Karpas-422 (cell line): ENCODE measurements at regions not wholly inside any gene's neighbourhood (a gene's known extent, or its start where the extent isn't known, plus 50 kb on each side); places are given as distances from the start of the nearest gene placed in this dataset.

Source experiments
- DNase-seq: peaks from one replicate; pipeline ENCODE4 v3.0.0-alpha.2; 2015
- H2AFZ ChIP-seq: fragments of 200-600 bp; sonication (generic); 2 replicates; pipeline ENCODE4 v1.6.1; 2014; ENCODE audit warnings: antibody characterized with exemption, low read length, mixed read lengths
- H3K27ac ChIP-seq: fragments of 200-600 bp; sonication (generic); 2 replicates; pipeline ENCODE4 v1.5.1; 2014; ENCODE audit warnings: mild to moderate bottlenecking, low read length, moderate library complexity
- H3K27me3 ChIP-seq: fragments of 200-600 bp; sonication (generic); 2 replicates; pipeline ENCODE4 v1.6.1; 2014; ENCODE audit warnings: low read length, mixed read lengths
- H3K36me3 ChIP-seq: fragments of 200-600 bp; sonication (generic); 2 replicates; pipeline ENCODE4 v1.6.1; 2014; ENCODE audit warnings: low read length, mixed read lengths; ENCODE audit not compliant: insufficient read depth
- H3K4me1 ChIP-seq: fragments of 200-600 bp; sonication (generic); 2 replicates; pipeline ENCODE4 v1.6.1; 2014; ENCODE audit warnings: mild to moderate bottlenecking, low read length, mixed read lengths
- H3K4me2 ChIP-seq: fragments of 200-600 bp; sonication (generic); 2 replicates; pipeline ENCODE4 v1.6.1; 2014; ENCODE audit warnings: low read length, low read depth, mild to moderate bottlenecking; ENCODE audit not compliant: poor library complexity, severe bottlenecking
- H3K4me3 ChIP-seq: fragments of 200-600 bp; sonication (generic); 2 replicates; pipeline ENCODE4 v1.5.1; 2014; ENCODE audit warnings: mild to moderate bottlenecking, antibody characterized with exemption, low read length, mixed read lengths
- H3K79me2 ChIP-seq: fragments of 200-600 bp; sonication (generic); 2 replicates; pipeline ENCODE4 v1.6.1; 2014; ENCODE audit warnings: mild to moderate bottlenecking, low read length, mixed read lengths
- H3K9ac ChIP-seq: fragments of 200-600 bp; sonication (generic); 2 replicates; pipeline ENCODE4 v1.6.0; 2014; ENCODE audit warnings: low read length
- H3K9me2 ChIP-seq: fragments of 200-600 bp; sonication (generic), shearing (Covaris generic); replicated peaks from 2 replicates; pipeline ENCODE4 v1.6.0; 2014; ENCODE audit warnings: mild to moderate bottlenecking, low read length, moderate library complexity; ENCODE audit not compliant: insufficient read depth
- H3K9me3 ChIP-seq: fragments of 300-700, 200-600 bp; sonication (generic); 2 replicates; pipeline ENCODE4 v1.6.1; 2014; ENCODE audit warnings: low read length, mixed read lengths
- H4K20me1 ChIP-seq: fragments of 200-600 bp; sonication (generic); 2 replicates; pipeline ENCODE4 v1.6.1; 2014; ENCODE audit warnings: mild to moderate bottlenecking, antibody characterized with exemption, low read length, low read depth; ENCODE audit not compliant: insufficient read depth

- no peaks in the 10 kb centered on the region for H3K36me3 ChIP-seq
- no peaks in the 10 kb centered on the region for H3K27me3 ChIP-seq
- DNase-seq: no peak
- H3K9me3 ChIP-seq: no peaks in the 10 kb centered on the region
- no peaks in the 10 kb centered on the region for H3K79me2 ChIP-seq
- no peak overlapping the region for H3K9ac ChIP-seq
- no peak overlapping the region for H3K4me2 ChIP-seq
- no peaks in the 10 kb centered on the region for H4K20me1 ChIP-seq
- H3K4me1 ChIP-seq: no peaks in the 10 kb centered on the region
- H2AFZ ChIP-seq: no peak overlapping the region
- H3K27ac ChIP-seq: no peak overlapping the region
- no peaks in the 10 kb centered on the region for H3K9me2 ChIP-seq
- H3K4me3 ChIP-seq: no peak overlapping the region
These were observed 770.4 kb upstream of the NDST4 start for GRCh38 chr4:115883847-115884246.

- no peaks in the 10 kb centered on the region for H3K9me2 ChIP-seq
- no peak overlapping the region for H2AFZ ChIP-seq
- no peak for DNase-seq
- no peaks in the 10 kb centered on the region for H3K79me2 ChIP-seq
- H3K9ac ChIP-seq: no peak overlapping the region
- no peaks in the 10 kb centered on the region for H3K9me3 ChIP-seq
- H3K36me3 ChIP-seq: no peaks in the 10 kb centered on the region
- H3K4me3 ChIP-seq: no peak overlapping the region
- H3K4me2 ChIP-seq: no peak overlapping the region
- no peaks in the 10 kb centered on the region for H3K4me1 ChIP-seq
- H3K27ac ChIP-seq: no peak overlapping the region
- H3K27me3 ChIP-seq: no peaks in the 10 kb centered on the region
- H4K20me1 ChIP-seq: no peaks in the 10 kb centered on the region
These were observed 769.8 kb upstream of the NDST4 start for GRCh38 chr4:115883231-115883630.

DNA sequence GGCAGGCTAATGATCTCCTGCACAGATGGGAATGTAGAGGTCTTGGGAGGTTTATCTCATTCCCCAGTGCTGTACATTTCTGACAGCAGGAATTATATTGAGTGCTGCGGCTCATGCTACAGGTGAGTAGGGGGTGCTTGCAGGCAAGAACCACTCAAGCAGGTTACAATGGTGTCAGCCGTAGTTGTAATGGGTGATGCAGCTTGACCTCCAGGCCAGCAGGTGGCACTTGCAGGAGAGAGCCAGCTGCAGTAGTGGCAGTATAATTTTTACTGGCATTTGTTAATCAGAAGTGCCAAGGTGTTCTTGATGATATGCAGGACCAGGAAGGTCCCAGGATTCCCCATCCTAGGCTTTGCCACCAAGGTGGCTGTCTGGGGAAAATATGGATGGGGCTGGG lies 759.6 kb upstream of the NDST4 start:
- Histone ChIP-seq H3K27ac (no peak overlapping the region), H3K4me3 (no peak overlapping the region), H3K79me2 (no peaks in the 10 kb centered on the region), H3K9me3 (no peaks in the 10 kb centered on the region), H3K27me3 (no peaks in the 10 kb centered on the region), H3K4me1 (no peaks in the 10 kb centered on the region), H3K9ac (no peak overlapping the region), H3K36me3 (no peaks in the 10 kb centered on the region), H2AFZ (no peak overlapping the region), H3K4me2 (no peak overlapping the region), H3K9me2 (no peaks in the 10 kb centered on the region), H4K20me1 (no peaks in the 10 kb centered on the region)
- peak; percentile 42 for DNase-seq

DNA sequence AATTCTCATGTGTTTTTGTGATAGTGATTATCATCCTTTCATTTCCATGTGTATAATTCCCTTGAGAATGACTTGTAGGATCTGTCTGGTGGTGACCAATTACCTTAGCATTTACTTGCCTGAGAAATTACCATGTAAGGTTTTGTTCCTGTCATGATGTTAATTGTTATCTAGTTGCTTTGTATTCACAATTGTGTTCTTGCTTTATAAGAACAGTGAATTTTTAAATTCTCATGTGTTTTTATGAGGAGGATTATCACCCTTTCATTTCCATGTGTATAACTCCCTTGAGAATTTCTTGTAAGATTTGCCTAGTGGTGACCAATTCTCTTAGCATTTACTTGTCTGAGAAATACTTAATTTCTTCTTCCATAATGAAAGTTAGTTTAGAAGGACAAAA lies 758.2 kb upstream of the NDST4 start:
- Histone ChIP-seq H3K27ac (no peak overlapping the region), H3K4me1 (no peaks in the 10 kb centered on the region), H3K27me3 (no peaks in the 10 kb centered on the region), H3K9me3 (no peaks in the 10 kb centered on the region), H3K9ac (no peak overlapping the region), H2AFZ (no peak overlapping the region), H3K79me2 (no peaks in the 10 kb centered on the region), H4K20me1 (no peaks in the 10 kb centered on the region), H3K4me2 (no peak overlapping the region), H3K36me3 (no peaks in the 10 kb centered on the region), H3K9me2 (no peaks in the 10 kb centered on the region), H3K4me3 (no peak overlapping the region)
- DNase-seq: no peak

- H3K9me3 ChIP-seq: no peaks in the 10 kb centered on the region
- H3K79me2 ChIP-seq: no peaks in the 10 kb centered on the region
- no peaks in the 10 kb centered on the region for H3K4me1 ChIP-seq
- no peak overlapping the region for H3K4me3 ChIP-seq
- H3K36me3 ChIP-seq: no peaks in the 10 kb centered on the region
- no peak for DNase-seq
- H3K9me2 ChIP-seq: no peaks in the 10 kb centered on the region
- no peaks in the 10 kb centered on the region for H3K27me3 ChIP-seq
- H3K9ac ChIP-seq: no peak overlapping the region
- no peaks in the 10 kb centered on the region for H4K20me1 ChIP-seq
- no peak overlapping the region for H2AFZ ChIP-seq
- no peak overlapping the region for H3K27ac ChIP-seq
- H3K4me2 ChIP-seq: no peak overlapping the region
These were observed 753.0 kb upstream of the NDST4 start for GRCh38 chr4:115866364-115866896.

DNA sequence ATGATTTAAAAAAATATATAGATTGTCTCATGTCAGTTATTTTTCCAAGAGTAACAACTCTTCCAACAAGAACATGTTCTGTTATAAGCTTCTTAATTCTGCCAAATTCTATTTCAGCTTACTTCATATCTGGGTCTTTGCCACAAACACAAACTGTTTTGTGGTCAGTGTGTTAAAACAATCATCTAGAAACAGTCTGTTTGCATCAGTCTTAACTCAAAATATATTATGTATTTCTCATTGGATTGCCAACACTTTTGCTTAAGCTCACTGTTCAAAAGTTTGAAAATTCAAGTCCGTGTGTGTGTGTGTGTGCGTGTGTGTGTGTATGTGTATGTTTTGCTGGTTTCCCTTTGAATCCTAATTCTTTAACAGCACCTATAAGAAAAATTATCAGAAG lies 752.3 kb upstream of the NDST4 start:
- Histone ChIP-seq H3K4me1 (no peaks in the 10 kb centered on the region), H2AFZ (no peak overlapping the region), H3K9me3 (no peaks in the 10 kb centered on the region), H3K9ac (no peak overlapping the region), H3K27ac (no peak overlapping the region), H3K27me3 (no peaks in the 10 kb centered on the region), H3K36me3 (no peaks in the 10 kb centered on the region), H3K79me2 (no peaks in the 10 kb centered on the region), H3K4me2 (no peak overlapping the region), H3K9me2 (no peaks in the 10 kb centered on the region), H3K4me3 (no peak overlapping the region), H4K20me1 (no peaks in the 10 kb centered on the region)
- no peak for DNase-seq

GRCh38 chr4:115852767-115853091 lies 739.3 kb upstream of the NDST4 start:
- no peaks in the 10 kb centered on the region for H4K20me1 ChIP-seq
- H3K9me2 ChIP-seq: no peaks in the 10 kb centered on the region
- no peaks in the 10 kb centered on the region for H3K27me3 ChIP-seq
- no peak overlapping the region for H3K4me3 ChIP-seq
- no peaks in the 10 kb centered on the region for H3K36me3 ChIP-seq
- no peak for DNase-seq
- no peaks in the 10 kb centered on the region for H3K9me3 ChIP-seq
- no peak overlapping the region for H3K9ac ChIP-seq
- no peak overlapping the region for H3K4me2 ChIP-seq
- no peak overlapping the region for H2AFZ ChIP-seq
- H3K4me1 ChIP-seq: peaks cover 2% of the 10 kb centered on the region; the same call in 1 of the 2 replicates
- no peaks in the 10 kb centered on the region for H3K79me2 ChIP-seq
- no peak overlapping the region for H3K27ac ChIP-seq

GRCh38 chr4:115851918-115852766 lies 738.7 kb upstream of the NDST4 start:
- no peaks in the 10 kb centered on the region for H4K20me1 ChIP-seq

More at GRCh38 chr4:115851918-115852766, 738.7 kb upstream of the NDST4 start:
- Histone ChIP-seq H3K4me3 (no peak overlapping the region), H3K9ac (no peak overlapping the region), H3K36me3 (no peaks in the 10 kb centered on the region), H3K4me2 (no peak overlapping the region), H3K9me2 (no peaks in the 10 kb centered on the region), H3K27me3 (no peaks in the 10 kb centered on the region), H2AFZ (peak overlapping the region; percentile 58; the same call in 1 of the 2 replicates), H3K9me3 (no peaks in the 10 kb centered on the region), H3K79me2 (no peaks in the 10 kb centered on the region), H3K27ac (no peak overlapping the region), H3K4me1 (peaks cover 2% of the 10 kb centered on the region; the same call in 1 of the 2 replicates)
- peak; percentile 88 for DNase-seq
